Liver (tissue), 8 donors: ENCODE measurements at regions not wholly inside any gene's neighbourhood (a gene's known extent, or its start where the extent isn't known, plus 50 kb on each side); places are given as distances from the start of the nearest gene placed in this dataset.
"Not testable (repeated sequence)": the region's sequence is repeated elsewhere in the genome, so short reads cannot be mapped to it uniquely, and the experiment has no call there.

Experiments used
- DNase-seq: peaks from one replicate; pipeline ENCODE4 v3.0.0-alpha.2; 2017; ENCODE audit warnings: low spot score
- H3K27ac ChIP-seq, 2 donors: one replicate each; pipeline ENCODE4 v1.7.0; 2013; ENCODE audit warnings: inconsistent platforms in 2 of 2, low read length in 2 of 2, control low read depth in 1 of 2, low read depth in 1 of 2, mild to moderate bottlenecking in 1 of 2
- H3K27me3 ChIP-seq, 4 donors: one replicate each; pipeline versions ENCODE4 v1.6.1 to v1.7.0; 2013; ENCODE audit warnings: low read length in 3 of 4, inconsistent platforms in 1 of 4, mild to moderate bottlenecking in 1 of 4, moderate library complexity in 1 of 4; ENCODE audit not compliant: control insufficient read depth in 4 of 4, insufficient read depth in 4 of 4
- H3K36me3 ChIP-seq, 4 donors: one replicate each; pipeline versions ENCODE4 v1.6.1 to v1.7.0; 2013; ENCODE audit warnings: low read length in 3 of 4, mild to moderate bottlenecking in 3 of 4, low read depth in 1 of 4, moderate library complexity in 1 of 4; ENCODE audit not compliant: control insufficient read depth in 4 of 4, insufficient read depth in 3 of 4
- H3K4me1 ChIP-seq, 4 donors: one replicate each; pipeline versions ENCODE4 v1.6.1 to v1.7.0; 2013; ENCODE audit warnings: low read length in 3 of 4, mild to moderate bottlenecking in 3 of 4, moderate library complexity in 1 of 4; ENCODE audit not compliant: control insufficient read depth in 4 of 4, insufficient read depth in 4 of 4
- H3K4me3 ChIP-seq, 3 donors: one replicate each; pipeline versions ENCODE4 v1.6.1 to v1.7.0; 2013; ENCODE audit warnings: low read length in 3 of 3, control low read depth in 1 of 3, low read depth in 1 of 3, mild to moderate bottlenecking in 1 of 3
- H3K9ac ChIP-seq, 2 donors: one replicate each; pipeline ENCODE4 v1.7.0; 2013; ENCODE audit warnings: low read length in 2 of 2, mild to moderate bottlenecking in 2 of 2, moderate library complexity in 2 of 2, control low read depth in 1 of 2, low read depth in 1 of 2
- H3K9me3 ChIP-seq, 4 donors: one replicate each; pipeline versions ENCODE4 v1.6.1 to v1.7.0; 2013; ENCODE audit warnings: low read length in 3 of 4; ENCODE audit not compliant: control insufficient read depth in 4 of 4
- CTCF ChIP-seq: fragments of 150-350 bp; IDR thresholded peaks from 2 replicates; pipeline ENCODE4 v1.5.1; 2017; ENCODE audit warnings: improper control_type of control experiment, low read depth, low read length; ENCODE audit not compliant: missing input control
- RAD21 ChIP-seq, 2 donors: IDR thresholded peaks; 2 replicates each; pipeline ENCODE4 v1.6.1; 2016; ENCODE audit warnings: antibody characterized with exemption in 2 of 2, mild to moderate bottlenecking in 2 of 2
- WGBS: extraction: QIAGEN DNeasy Blood & Tissue Kit; methylation state at CpG from one replicate; pipeline ENCODE4 v1.1.7; 2013; 5-methylcytosine and 5-hydroxymethylcytosine counted together
- donor health status: healthy.
- donor health status: healthy.
- donor health status: healthy.
- donor health status: healthy.
- donor health status: healthy.

DNA sequence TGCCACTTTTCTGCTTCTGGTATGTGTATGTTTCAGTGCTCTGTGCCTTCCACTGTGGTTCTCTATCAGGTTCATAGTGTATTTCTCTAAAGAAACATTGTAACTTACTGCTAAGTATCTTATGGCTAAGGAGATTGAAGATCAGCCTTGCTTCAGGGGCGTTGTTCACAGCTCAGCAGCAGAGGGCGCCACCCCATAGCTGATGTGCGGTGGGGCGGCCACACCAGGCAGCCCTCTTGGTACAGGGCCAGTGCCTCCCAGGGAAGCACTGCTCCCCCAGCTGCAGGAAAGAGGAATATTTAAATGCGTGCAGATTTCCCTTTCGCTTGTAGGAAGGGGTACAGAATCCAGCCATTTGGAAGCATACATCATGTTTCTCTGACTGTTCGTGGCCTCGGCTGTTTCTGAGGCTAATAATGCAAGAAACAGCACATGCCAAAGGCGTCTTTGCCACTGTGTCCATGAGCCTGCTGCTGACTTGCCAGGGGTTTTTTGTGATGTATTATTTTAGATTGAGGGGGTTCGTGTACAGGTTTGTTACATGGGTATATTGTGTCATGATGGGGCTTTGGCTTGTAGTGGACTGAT is 96.7 kb downstream of the TBC1D26 start:
- WGBS: 9% methylated on average over 10 of the region's 10 CpGs
- TF ChIP-seq RAD21 (IDR thresholded peaks at IDR 0.05) (peak; percentile 88), CTCF (peak; percentile 63)
- H3K9ac ChIP-seq, H3K9me3 ChIP-seq, H3K36me3 ChIP-seq, H3K4me1 ChIP-seq, H3K27ac ChIP-seq, H3K27me3 ChIP-seq: not testable (repeated sequence)
- DNase-seq: peak; percentile 75
- peak overlapping the region in 1 of 3 donors; percentile 17 for H3K4me3 ChIP-seq

- not testable (repeated sequence) for H3K27me3 ChIP-seq, H3K4me3 ChIP-seq, H3K4me1 ChIP-seq, H3K9ac ChIP-seq, H3K9me3 ChIP-seq, H3K27ac ChIP-seq, H3K36me3 ChIP-seq, DNase-seq
- WGBS: 77% methylated on average over 4 of the region's 4 CpGs
Measured at GRCh38 chr17:15830221-15830620, 98.1 kb downstream of the TBC1D26 start.

GRCh38 chr17:15831182-15831581 is 99.1 kb downstream of the TBC1D26 start:
- not testable (repeated sequence) for H3K27ac ChIP-seq, H3K9ac ChIP-seq, H3K27me3 ChIP-seq, H3K4me3 ChIP-seq, H3K9me3 ChIP-seq, H3K36me3 ChIP-seq, H3K4me1 ChIP-seq, DNase-seq
- 73% methylated on average over 6 of the region's 6 CpGs for WGBS

- H3K9ac ChIP-seq, H3K4me3 ChIP-seq, H3K27me3 ChIP-seq, DNase-seq, H3K36me3 ChIP-seq, H3K9me3 ChIP-seq, H3K27ac ChIP-seq, H3K4me1 ChIP-seq: not testable (repeated sequence)
- WGBS: 85% methylated on average over 11 of the region's 11 CpGs
Measured at GRCh38 chr17:15832921-15833480, 100.9 kb downstream of the TBC1D26 start.

DNA sequence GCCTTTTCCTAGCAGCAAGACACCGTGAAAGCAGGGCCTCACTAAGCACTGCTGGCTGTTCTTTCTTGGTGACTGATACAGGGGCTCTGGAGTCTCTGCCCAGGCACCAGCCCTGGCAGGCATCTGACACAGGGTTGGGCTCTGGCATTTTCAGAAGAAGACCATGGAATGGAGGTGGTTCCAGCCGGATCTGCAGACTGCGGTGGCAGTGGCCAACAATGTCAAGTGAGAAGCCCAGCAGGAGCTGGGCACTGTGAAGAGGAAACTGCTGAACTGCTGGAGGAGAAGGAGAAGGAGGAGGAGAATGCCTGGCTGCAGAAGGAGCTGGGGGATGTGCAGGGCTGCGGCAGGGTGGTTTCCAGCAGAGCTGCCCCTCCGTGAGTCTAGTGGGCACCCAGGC is 101.8 kb downstream of the TBC1D26 start:
- not testable (repeated sequence) for DNase-seq, H3K27me3 ChIP-seq, H3K36me3 ChIP-seq, H3K4me3 ChIP-seq, H3K27ac ChIP-seq, H3K9ac ChIP-seq, H3K4me1 ChIP-seq, H3K9me3 ChIP-seq
- 87% methylated on average over 3 of the region's 5 CpGs for WGBS

DNA sequence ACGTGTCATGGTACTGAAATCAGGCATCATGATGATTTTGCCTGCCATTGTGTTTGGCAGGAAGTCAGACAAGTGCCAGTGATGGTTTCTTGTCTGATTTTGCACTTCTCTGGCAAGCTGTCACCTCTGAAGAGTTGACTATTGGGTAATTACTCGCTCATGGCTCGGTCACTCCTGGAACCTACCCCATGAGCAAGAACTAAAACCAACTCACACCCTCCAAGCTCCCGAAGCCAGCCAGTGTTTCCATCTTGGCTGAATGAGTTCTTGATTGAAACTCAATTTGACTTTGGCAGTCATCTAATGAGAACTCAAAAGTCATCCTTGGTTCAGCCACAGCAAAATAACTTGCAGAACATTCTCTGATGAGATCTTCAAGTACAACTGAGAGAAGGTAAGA is 103.4 kb downstream of the TBC1D26 start:
- 88% methylated on average over 4 of the region's 4 CpGs for WGBS
- H3K36me3 ChIP-seq, H3K4me1 ChIP-seq, H3K9ac ChIP-seq, DNase-seq, H3K4me3 ChIP-seq, H3K9me3 ChIP-seq, H3K27me3 ChIP-seq, H3K27ac ChIP-seq: not testable (repeated sequence)

DNA sequence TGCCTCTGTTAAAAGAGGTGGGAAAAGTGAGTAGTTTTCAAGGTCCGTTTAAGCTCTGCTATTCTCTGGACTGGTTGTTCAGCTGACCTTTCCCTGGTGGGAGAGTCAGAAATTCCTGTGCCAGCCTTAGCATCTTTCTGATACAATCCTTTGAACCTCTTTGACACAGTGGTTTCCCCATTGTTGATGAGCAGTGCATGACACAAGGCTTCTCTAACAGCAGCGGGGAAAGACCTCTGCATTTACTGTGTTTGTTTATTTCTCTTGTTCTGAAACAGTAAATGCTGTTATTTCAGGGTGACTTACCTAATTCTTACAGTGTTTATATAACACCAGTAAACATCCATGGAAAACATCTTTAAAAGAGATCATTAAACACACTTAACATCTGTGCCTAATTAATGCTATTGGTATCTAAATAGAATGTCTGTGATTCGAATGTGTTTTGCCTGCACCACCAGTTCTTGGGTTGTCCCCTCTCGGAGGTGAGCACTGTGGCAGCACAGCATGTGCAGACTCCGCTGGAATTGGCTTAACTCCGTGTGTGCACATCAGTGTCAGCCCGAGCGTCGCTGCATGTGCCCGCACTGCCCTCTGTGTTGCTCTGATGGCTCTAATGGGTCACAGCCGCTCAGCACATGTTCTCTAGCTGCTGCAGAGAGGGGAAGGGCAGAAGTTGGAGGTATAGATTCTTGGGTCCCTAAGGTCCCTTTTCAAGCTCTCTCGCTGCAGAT is 104.3 kb downstream of the TBC1D26 start:
- DNase-seq, H3K9me3 ChIP-seq, H3K27ac ChIP-seq, H3K4me1 ChIP-seq, H3K4me3 ChIP-seq, H3K9ac ChIP-seq, H3K36me3 ChIP-seq, H3K27me3 ChIP-seq: not testable (repeated sequence)
- 81% methylated on average over 9 of the region's 12 CpGs for WGBS
